Hepatocyte (in vitro differentiated cells): ENCODE measurements at regions not wholly inside any gene's neighbourhood (a gene's known extent, or its start where the extent isn't known, plus 50 kb on each side); places are given as distances from the start of the nearest gene placed in this dataset.

Source experiments
- EZH2 ChIP-seq: fragments of 200-600 bp; sonication (generic); IDR thresholded peaks from 2 replicates; pipeline ENCODE4 v1.6.1; 2016; ENCODE audit warnings: antibody characterized with exemption, mild to moderate bottlenecking, borderline replicate concordance
- EZH2phosphoT487 ChIP-seq: fragments of 200-600 bp; sonication (generic); IDR thresholded peaks from one replicate; pipeline ENCODE4 v1.6.1; 2018; ENCODE audit warnings: antibody characterized with exemption, mild to moderate bottlenecking, low read depth, moderate library complexity; ENCODE audit not compliant: unreplicated experiment, severe bottlenecking
- TF ChIP-seq, protein P1 (sequence below): fragments of 200-600 bp; sonication (generic); IDR thresholded peaks from 2 replicates; pipeline ENCODE4 v1.5.1; 2016; ENCODE audit warnings: antibody characterized with exemption, mild to moderate bottlenecking; ENCODE audit not compliant: poor library complexity

- TF ChIP-seq, protein P1, sequence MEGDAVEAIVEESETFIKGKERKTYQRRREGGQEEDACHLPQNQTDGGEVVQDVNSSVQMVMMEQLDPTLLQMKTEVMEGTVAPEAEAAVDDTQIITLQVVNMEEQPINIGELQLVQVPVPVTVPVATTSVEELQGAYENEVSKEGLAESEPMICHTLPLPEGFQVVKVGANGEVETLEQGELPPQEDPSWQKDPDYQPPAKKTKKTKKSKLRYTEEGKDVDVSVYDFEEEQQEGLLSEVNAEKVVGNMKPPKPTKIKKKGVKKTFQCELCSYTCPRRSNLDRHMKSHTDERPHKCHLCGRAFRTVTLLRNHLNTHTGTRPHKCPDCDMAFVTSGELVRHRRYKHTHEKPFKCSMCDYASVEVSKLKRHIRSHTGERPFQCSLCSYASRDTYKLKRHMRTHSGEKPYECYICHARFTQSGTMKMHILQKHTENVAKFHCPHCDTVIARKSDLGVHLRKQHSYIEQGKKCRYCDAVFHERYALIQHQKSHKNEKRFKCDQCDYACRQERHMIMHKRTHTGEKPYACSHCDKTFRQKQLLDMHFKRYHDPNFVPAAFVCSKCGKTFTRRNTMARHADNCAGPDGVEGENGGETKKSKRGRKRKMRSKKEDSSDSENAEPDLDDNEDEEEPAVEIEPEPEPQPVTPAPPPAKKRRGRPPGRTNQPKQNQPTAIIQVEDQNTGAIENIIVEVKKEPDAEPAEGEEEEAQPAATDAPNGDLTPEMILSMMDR = no peak
- TF ChIP-seq EZH2phosphoT487 (no peak), EZH2 (no peak)
Observed at GRCh38 chr4:124915073-124915472, 202.5 kb upstream of the ANKRD50 start.
